HepG2 (cell line): ENCODE measurements at regions not wholly inside any gene's neighbourhood (a gene's known extent, or its start where the extent isn't known, plus 50 kb on each side); places are given as distances from the start of the nearest gene placed in this dataset.
A peak's percentile ranks its signal among the peaks of the same experiment; 100 is the strongest.

ENCODE experiments used
- ATAC-seq: fragments of 200-7000 bp; cut with Tn5 transposase; 3 replicates; pipeline ENCODE4 v1.9.1; 2020; ENCODE audit warnings: mild to moderate bottlenecking, moderate library complexity
- BruUV-seq: library from RNA; stranded (reverse); fragments of 400-500 nt; replicated peaks from 2 replicates; lab custom pipeline; 2021; lab: Mats Ljungman, UMichigan
- CTCF ChIA-PET: fragments of 300-600 bp; formaldehyde crosslinking; extraction: SDS; loops from one replicate; lab custom pipeline; 2021; ENCODE audit warnings: low total read pairs, inconsistent platforms, low intra/inter-chr PET ratio; lab: Yijun Ruan, JAX
- POLR2A ChIA-PET: fragments of 350-600 bp; sonication (Branson Sonifier 250); formaldehyde crosslinking; loops from one replicate; lab custom pipeline; 2020; ENCODE audit warnings: antibody characterized with exemption, inconsistent platforms; lab: Yijun Ruan, JAX
- DNase-seq: peaks from one replicate; pipeline ENCODE4 v3.0.0-alpha.2; 2015; ENCODE audit warnings: low spot score
- FAIRE-seq: peaks from 3 replicates; lab custom pipeline; 2011; peaks lifted over from hg19 to GRCh38; lab: Jason Lieb, UNC
- H2AFZ ChIP-seq: one replicate; pipeline ENCODE4 v1.6.1; 2011; ENCODE audit warnings: low read length, inconsistent platforms
- H3K27ac ChIP-seq: fragments of 300-600 bp; 3 replicates; pipeline ENCODE4 v1.8.0; 2011; ENCODE audit warnings: mixed run types, mild to moderate bottlenecking, mixed read lengths, low read length, inconsistent platforms; ENCODE audit not compliant: insufficient read depth; ENCODE audit errors: extremely low read length
- H3K27me3 ChIP-seq, 2 experiments: fragments of 200-600 bp in 1 of 2; 2 replicates in 1 of 2; 3 replicates in 1 of 2; pipeline versions ENCODE4 v1.6.0 to v1.8.0; 2011; ENCODE audit warnings: low read length in 2 of 2, mild to moderate bottlenecking in 2 of 2, moderate library complexity in 2 of 2, inconsistent platforms in 1 of 2; ENCODE audit not compliant: insufficient read depth in 2 of 2, control insufficient read depth in 1 of 2
- H3K36me3 ChIP-seq, 2 experiments: fragments of 200-600 bp in 1 of 2; replicated peaks in 1 of 2; 2 replicates in 1 of 2; 3 replicates in 1 of 2; pipeline versions ENCODE4 v1.5.1 to v1.8.0; 2011; ENCODE audit warnings: low read length in 2 of 2, inconsistent platforms in 1 of 2; ENCODE audit not compliant: insufficient read depth in 2 of 2, control insufficient read depth in 1 of 2
- H3K4me1 ChIP-seq: 2 replicates; pipeline ENCODE4 v1.5.1; 2012; ENCODE audit warnings: low read length, inconsistent platforms; ENCODE audit not compliant: insufficient read depth
- H3K4me2 ChIP-seq: 2 replicates; pipeline ENCODE4 v1.6.0; 2011; ENCODE audit warnings: low read depth, low read length, inconsistent platforms
- H3K4me3 ChIP-seq, 3 experiments: fragments of 200-600 bp in 1 of 3; sonication (generic), shearing (Covaris generic) in 1 of 3; replicated peaks in 1 of 3; 2 replicates each; pipeline ENCODE4 v1.5.1; 2011 to 2016; ENCODE audit warnings: low read length in 3 of 3, inconsistent platforms in 2 of 3, low read depth in 2 of 3, mild to moderate bottlenecking in 2 of 3, control low read depth in 1 of 3, mixed read lengths in 1 of 3; ENCODE audit not compliant: insufficient read depth in 1 of 3
- H3K79me2 ChIP-seq: one replicate; pipeline ENCODE4 v1.6.1; 2011; ENCODE audit warnings: low read length, inconsistent platforms; ENCODE audit not compliant: insufficient read depth
- H3K9ac ChIP-seq: 2 replicates; pipeline ENCODE4 v1.6.0; 2011; ENCODE audit warnings: mild to moderate bottlenecking, low read depth, low read length, inconsistent platforms; ENCODE audit not compliant: insufficient read depth
- H3K9me3 ChIP-seq: 2 replicates; pipeline ENCODE4 v1.5.1; 2012; ENCODE audit warnings: mild to moderate bottlenecking, low read length
- H4K20me1 ChIP-seq: 2 replicates; pipeline ENCODE4 v1.6.0; 2011; ENCODE audit warnings: inconsistent platforms, mild to moderate bottlenecking, low read length, moderate library complexity; ENCODE audit not compliant: insufficient read depth
- CEBPB ChIP-seq: IDR thresholded peaks from 2 replicates; pipeline ENCODE4 v1.6.1; 2011; ENCODE audit warnings: low read depth, low read length, improper control_type of control experiment, borderline replicate concordance
- NFE2L1 ChIP-seq: sonication (generic); formaldehyde crosslinking; IDR thresholded peaks from 2 replicates; pipeline ENCODE4 v1.4.0; 2020; ENCODE audit warnings: missing genetic modification reagents, mild to moderate bottlenecking, borderline replicate concordance
- WGBS: methylation state at CpG from one replicate; pipeline ENCODE4 v1.1.6; 2017; ENCODE audit warnings: low lambda C conversion rate; 5-methylcytosine and 5-hydroxymethylcytosine counted together
- in situ Hi-C: cut with HindIII; loops from 2 replicates; pipeline ENCODE4 v1.10.0; 2017; ENCODE audit warnings: low pct_unique_long_range_greater_than_20kb; ENCODE audit not compliant: extremely low pct_ligation_motif_present
- intact Hi-C: fragments of 100-400 bp; cut with micrococcal nuclease; formaldehyde crosslinking; loops from one replicate; pipeline ENCODE4 v1.10.0; 2022; ENCODE audit not compliant: unreplicated experiment
- TF ChIP-seq, protein P1 (sequence below), 2 experiments: sonication (generic) in 1 of 2; formaldehyde crosslinking in 1 of 2; IDR thresholded peaks; 2 replicates each; pipeline versions ENCODE4 v1.6.1 to v1.9.0; 2014 to 2022; ENCODE audit warnings: antibody characterized with exemption in 1 of 2, borderline replicate concordance in 1 of 2, inconsistent platforms in 1 of 2, low read depth in 1 of 2, missing genetic modification reagents in 1 of 2

DNA sequence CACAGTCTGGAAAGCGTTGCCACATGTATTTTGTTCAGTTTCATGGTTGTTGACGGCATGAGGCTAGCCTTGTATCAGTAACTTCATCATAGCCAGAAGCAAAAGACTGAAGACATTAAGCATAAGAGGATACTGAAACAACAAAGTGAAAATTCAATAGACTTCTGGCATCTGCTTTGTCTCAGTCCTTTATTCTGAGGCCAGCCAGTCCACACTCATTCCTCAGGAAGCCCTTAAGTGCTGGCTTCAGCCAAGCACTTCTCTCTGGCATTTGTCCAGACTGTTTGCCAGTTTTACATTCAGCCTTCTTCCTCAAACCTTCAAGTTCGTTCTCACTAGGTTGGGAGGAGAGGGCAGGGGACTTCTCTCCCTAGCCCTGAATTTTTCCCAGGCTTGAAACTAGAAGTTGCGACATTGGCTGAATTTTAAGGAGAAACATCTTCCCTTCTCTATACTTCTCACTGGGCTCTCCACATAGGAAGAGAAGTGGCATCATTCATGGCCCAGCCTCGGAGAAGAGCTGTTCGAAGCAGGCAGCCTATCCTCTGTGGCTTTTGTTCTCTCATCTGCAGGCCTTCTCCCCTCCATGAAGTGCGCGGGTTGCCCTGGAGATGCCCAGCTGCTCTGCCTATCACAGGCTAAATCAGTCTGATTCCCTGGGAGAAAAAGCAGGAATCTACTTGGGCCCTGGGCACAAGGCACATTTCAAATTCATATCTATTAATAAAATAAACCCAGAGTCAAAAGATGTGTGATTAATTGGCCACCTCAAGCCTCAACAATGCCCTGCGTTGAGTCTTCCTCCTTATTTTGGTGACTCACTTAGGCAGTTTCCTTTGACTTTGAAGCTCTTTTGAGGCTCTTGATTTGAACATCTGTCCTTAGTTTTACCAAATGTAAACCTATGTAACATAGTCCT, 130.9 kb upstream of the PLEKHA5 start:
- intact Hi-C loops, result no loop called here
- DNase-seq, result no peak

More for the DNA sequence above, 130.9 kb upstream of the PLEKHA5 start:
- Histone ChIP-seq H4K20me1 (no peaks in the 10 kb centered on the region), H3K4me1 (no peaks in the 10 kb centered on the region), H3K27ac (no peak overlapping the region), H3K36me3 (no peaks in the 10 kb centered on the region), H3K4me2 (no peak overlapping the region), H3K9ac (no peak overlapping the region), H2AFZ (no peak overlapping the region), H3K4me3 (no peak overlapping the region), H3K27me3 (no peaks in the 10 kb centered on the region; a peak in 1 of 5 replicates), H3K9me3 (no peaks in the 10 kb centered on the region), H3K79me2 (no peaks in the 10 kb centered on the region)
- no peak for ATAC-seq
- WGBS, result 54% methylated on average over 9 of the region's 9 CpGs
- ChIA-PET POLR2A (no interaction called here), CTCF (no interaction called here)
- no peak for FAIRE-seq
- no TSS peak for BruUV-seq
- in situ Hi-C loops, result no loop called here
- TF ChIP-seq, protein P1, sequence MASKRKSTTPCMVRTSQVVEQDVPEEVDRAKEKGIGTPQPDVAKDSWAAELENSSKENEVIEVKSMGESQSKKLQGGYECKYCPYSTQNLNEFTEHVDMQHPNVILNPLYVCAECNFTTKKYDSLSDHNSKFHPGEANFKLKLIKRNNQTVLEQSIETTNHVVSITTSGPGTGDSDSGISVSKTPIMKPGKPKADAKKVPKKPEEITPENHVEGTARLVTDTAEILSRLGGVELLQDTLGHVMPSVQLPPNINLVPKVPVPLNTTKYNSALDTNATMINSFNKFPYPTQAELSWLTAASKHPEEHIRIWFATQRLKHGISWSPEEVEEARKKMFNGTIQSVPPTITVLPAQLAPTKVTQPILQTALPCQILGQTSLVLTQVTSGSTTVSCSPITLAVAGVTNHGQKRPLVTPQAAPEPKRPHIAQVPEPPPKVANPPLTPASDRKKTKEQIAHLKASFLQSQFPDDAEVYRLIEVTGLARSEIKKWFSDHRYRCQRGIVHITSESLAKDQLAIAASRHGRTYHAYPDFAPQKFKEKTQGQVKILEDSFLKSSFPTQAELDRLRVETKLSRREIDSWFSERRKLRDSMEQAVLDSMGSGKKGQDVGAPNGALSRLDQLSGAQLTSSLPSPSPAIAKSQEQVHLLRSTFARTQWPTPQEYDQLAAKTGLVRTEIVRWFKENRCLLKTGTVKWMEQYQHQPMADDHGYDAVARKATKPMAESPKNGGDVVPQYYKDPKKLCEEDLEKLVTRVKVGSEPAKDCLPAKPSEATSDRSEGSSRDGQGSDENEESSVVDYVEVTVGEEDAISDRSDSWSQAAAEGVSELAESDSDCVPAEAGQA (IDR thresholded peaks at IDR 0.05; ENCODE audit: low read depth), result no peak
- TF ChIP-seq, protein P1 (CRISPR knock-in tag; IDR thresholded peaks at IDR 0.05; ENCODE audit: borderline replicate concordance), result no peak
- TF ChIP-seq NFE2L1 (no peak), CEBPB (0 out of 2 replicates have a peak, but pooled peaks have one; percentile 18)
